HAP-1 (cell line): ENCODE measurements at regions not wholly inside any gene's neighbourhood (a gene's known extent, or its start where the extent isn't known, plus 50 kb on each side); places are given as distances from the start of the nearest gene placed in this dataset.
A peak's percentile ranks its signal among the peaks of the same experiment; 100 is the strongest.

Experiments used
- DNase-seq, 2 experiments: peaks; one replicate each; pipeline ENCODE4 v3.0.0-alpha.2; 2016 to 2020; ENCODE audit warnings: low spot score in 2 of 2
- H3K27me3 ChIP-seq: fragments of 250-450 bp; sonication (Bioruptor Pico); 2 replicates; pipeline ENCODE4 v1.5.1; 2020; ENCODE audit warnings: low read depth, mild to moderate bottlenecking, moderate library complexity
- H3K36me3 ChIP-seq: fragments of 250-450 bp; sonication (Bioruptor Pico); replicated peaks from 2 replicates; pipeline ENCODE4 v1.5.1; 2020; ENCODE audit warnings: mild to moderate bottlenecking
- H3K4me1 ChIP-seq: fragments of 250-450 bp; sonication (Bioruptor Pico); 2 replicates; pipeline ENCODE4 v1.5.1; 2020; ENCODE audit warnings: mild to moderate bottlenecking
- H3K4me3 ChIP-seq: fragments of 250-450 bp; sonication (Bioruptor Pico); 2 replicates; pipeline ENCODE4 v1.5.1; 2020; ENCODE audit warnings: mild to moderate bottlenecking, moderate library complexity
- H3K9me3 ChIP-seq: fragments of 250-450 bp; sonication (Bioruptor Pico); 2 replicates; pipeline ENCODE4 v1.5.1; 2020; ENCODE audit warnings: mild to moderate bottlenecking, moderate library complexity
- in situ Hi-C: fragments of 300-500 bp; cut with MboI; formaldehyde crosslinking; loops from 3 replicates; pipeline ENCODE4 v1.14.3; 2020; ENCODE audit warnings: low sequenced_read_pairs, inconsistent platforms, mixed read lengths

- Histone ChIP-seq H3K27me3 (no peaks in the 10 kb centered on the region), H3K9me3 (no peaks in the 10 kb centered on the region), H3K4me1 (no peaks in the 10 kb centered on the region), H3K36me3 (no peaks in the 10 kb centered on the region), H3K4me3 (no peak overlapping the region)
- DNase-seq: no peak
- in situ Hi-C loops: no loop called here
Observed at GRCh38 chr1:218817691-218818465, 355.8 kb upstream of the LYPLAL1 start.

DNA sequence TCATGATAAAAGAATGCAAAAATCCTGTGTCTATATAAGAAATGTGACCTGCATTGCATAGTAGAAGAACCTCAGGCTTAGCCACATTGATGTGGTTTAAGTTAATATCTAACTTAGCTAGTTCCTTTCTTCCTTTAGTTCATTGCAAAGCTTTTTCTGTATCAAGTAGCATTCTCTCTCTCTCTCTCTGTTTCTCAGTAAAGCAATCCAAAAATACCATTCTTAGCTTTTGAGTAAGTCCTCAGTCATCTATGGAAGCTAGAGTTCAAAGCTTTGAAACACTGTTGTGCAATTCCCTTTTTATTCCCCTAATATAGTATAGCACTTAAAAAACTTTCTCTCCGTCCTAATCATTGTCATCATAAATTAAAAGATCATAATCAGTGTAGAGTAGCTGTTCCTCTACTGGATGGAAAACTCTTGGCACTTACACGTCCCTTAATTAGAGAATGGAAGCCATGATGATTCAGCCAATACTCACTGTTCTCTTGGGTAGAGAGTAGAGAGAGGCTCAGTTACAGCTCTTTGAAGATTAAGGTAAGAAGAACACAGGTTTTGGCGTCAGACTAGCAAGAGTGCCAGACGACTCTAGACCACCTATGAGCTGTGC is 350.3 kb upstream of the LYPLAL1 start:
- in situ Hi-C loops: no loop called here
- H3K4me1 ChIP-seq: no peaks in the 10 kb centered on the region
- no peak overlapping the region for H3K4me3 ChIP-seq
- no peaks in the 10 kb centered on the region for H3K27me3 ChIP-seq
- H3K36me3 ChIP-seq: no peaks in the 10 kb centered on the region
- no peaks in the 10 kb centered on the region for H3K9me3 ChIP-seq
- no peak for DNase-seq

- Histone ChIP-seq H3K27me3 (no peaks in the 10 kb centered on the region), H3K4me3 (no peak overlapping the region), H3K36me3 (no peaks in the 10 kb centered on the region), H3K9me3 (no peaks in the 10 kb centered on the region), H3K4me1 (no peaks in the 10 kb centered on the region)
- in situ Hi-C loops: no loop called here
- DNase-seq: no peak
Observed at GRCh38 chr1:218827486-218827885, 346.2 kb upstream of the LYPLAL1 start.

DNA sequence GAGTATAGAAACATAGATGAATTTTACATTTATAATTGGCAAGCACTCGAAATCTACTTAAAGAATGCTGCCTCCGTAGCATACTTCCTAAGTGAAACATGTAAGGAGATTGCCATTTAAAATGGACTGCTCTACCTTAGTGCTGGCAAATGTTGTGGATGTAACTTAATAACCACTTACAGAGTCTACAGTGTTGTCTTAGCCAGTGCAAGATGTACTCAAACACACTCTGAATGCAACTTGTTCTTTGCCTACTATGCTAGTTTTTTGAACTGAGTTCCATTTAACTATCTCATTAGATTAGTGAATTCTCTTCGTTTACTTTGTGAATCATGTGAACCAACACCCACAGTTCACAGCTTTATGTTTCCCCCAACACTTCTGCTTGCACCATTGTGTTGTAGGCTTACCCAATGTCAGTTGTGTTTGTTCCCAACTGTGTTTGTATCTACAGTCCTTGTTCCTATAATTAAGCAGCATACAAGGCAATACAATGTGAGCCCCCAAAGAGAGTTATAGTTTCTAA is 345.5 kb upstream of the LYPLAL1 start:
- DNase-seq: no peak
- no peaks in the 10 kb centered on the region for H3K27me3 ChIP-seq
- no peak overlapping the region for H3K4me3 ChIP-seq
- no peaks in the 10 kb centered on the region for H3K4me1 ChIP-seq
- no peaks in the 10 kb centered on the region for H3K36me3 ChIP-seq
- H3K9me3 ChIP-seq: no peaks in the 10 kb centered on the region
- in situ Hi-C loops: no loop called here

- Histone ChIP-seq H3K27me3 (no peaks in the 10 kb centered on the region), H3K36me3 (no peaks in the 10 kb centered on the region), H3K4me3 (no peak overlapping the region), H3K4me1 (no peaks in the 10 kb centered on the region), H3K9me3 (no peaks in the 10 kb centered on the region)
- peak; percentile 52 to 61 for DNase-seq
- in situ Hi-C loops: no loop called here
Observed at GRCh38 chr1:218829097-218829496, 344.6 kb upstream of the LYPLAL1 start.

- in situ Hi-C loops: no loop called here
- H3K36me3 ChIP-seq: no peaks in the 10 kb centered on the region
Observed at GRCh38 chr1:218835609-218836008, 338.1 kb upstream of the LYPLAL1 start.

DNA sequence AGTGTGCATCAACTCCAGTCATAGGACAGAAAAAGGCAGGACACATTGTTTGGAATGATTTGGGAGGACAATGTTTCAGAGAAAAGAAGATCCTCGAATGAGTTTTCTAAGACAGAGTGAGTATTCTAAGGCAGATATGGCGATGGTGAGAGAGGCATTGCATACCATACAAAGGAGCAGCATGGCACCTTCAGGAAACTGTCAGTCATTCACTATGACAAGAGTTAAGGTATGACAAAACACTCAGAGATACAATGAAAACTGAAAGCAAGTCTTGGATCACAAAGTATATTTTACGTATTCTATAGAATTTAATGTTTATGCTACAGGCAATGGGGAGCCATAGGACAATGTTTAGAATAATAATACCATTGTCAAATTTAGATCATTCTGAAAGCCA is 337.4 kb upstream of the LYPLAL1 start:
- H3K4me3 ChIP-seq: no peak overlapping the region
- no peaks in the 10 kb centered on the region for H3K27me3 ChIP-seq
- no peaks in the 10 kb centered on the region for H3K4me1 ChIP-seq
- in situ Hi-C loops: no loop called here
- DNase-seq: no peak
- H3K9me3 ChIP-seq: no peaks in the 10 kb centered on the region
- H3K36me3 ChIP-seq: no peaks in the 10 kb centered on the region

More at GRCh38 chr1:218835609-218836008, 338.1 kb upstream of the LYPLAL1 start:
- no peak overlapping the region for H3K4me3 ChIP-seq
- H3K9me3 ChIP-seq: no peaks in the 10 kb centered on the region
- no peak for DNase-seq
- no peaks in the 10 kb centered on the region for H3K27me3 ChIP-seq
- H3K4me1 ChIP-seq: no peaks in the 10 kb centered on the region

- H3K4me1 ChIP-seq: no peaks in the 10 kb centered on the region
- DNase-seq: no peak
- H3K27me3 ChIP-seq: no peaks in the 10 kb centered on the region
Observed at GRCh38 chr1:218837051-218837450, 336.6 kb upstream of the LYPLAL1 start.

DNA sequence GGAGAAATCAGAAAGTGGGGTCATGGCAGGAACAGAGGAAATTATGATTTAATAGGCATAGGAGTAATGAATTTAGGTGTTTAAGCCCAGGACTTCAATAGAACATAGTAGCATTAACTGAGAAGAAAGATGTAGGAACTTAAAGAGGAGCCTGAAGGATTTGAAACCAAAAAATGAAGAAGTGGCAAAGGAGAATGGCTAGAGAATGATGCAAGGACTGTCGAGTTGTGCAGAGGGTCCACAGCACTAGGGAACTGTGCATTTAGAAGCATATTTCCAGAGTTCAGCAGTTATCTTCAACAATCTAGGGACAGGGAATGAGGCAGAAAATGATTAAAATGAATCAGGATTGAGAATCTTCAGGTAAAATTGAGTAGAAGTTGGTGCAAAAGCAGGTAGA is 328.1 kb upstream of the LYPLAL1 start:
- H3K4me3 ChIP-seq: no peak overlapping the region
- DNase-seq: no peak
- in situ Hi-C loops: no loop called here

More at GRCh38 chr1:218837051-218837450, 336.6 kb upstream of the LYPLAL1 start:
- Histone ChIP-seq H3K4me3 (no peak overlapping the region), H3K9me3 (no peaks in the 10 kb centered on the region), H3K36me3 (no peaks in the 10 kb centered on the region)
- in situ Hi-C loops: no loop called here

DNA sequence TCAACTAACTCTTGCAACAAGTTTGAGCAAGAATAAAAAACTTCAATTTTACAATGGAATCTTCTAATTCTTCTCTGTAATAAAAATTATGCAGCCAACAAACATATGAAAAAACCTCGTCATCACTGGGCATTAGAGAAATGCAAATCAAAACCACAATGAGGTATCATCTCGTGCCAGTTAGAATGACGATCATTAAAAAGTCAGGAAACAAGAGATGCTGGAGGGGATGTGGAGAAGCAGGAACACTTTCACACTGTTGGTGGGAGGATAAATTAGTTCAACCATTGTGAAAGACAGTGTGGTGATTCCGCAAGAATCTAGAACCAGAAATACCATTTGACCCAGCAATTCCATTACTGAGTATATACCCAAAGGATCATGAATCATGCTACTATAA is 327.5 kb upstream of the LYPLAL1 start:
- Histone ChIP-seq H3K9me3 (no peaks in the 10 kb centered on the region), H3K27me3 (no peaks in the 10 kb centered on the region), H3K36me3 (no peaks in the 10 kb centered on the region), H3K4me1 (no peaks in the 10 kb centered on the region), H3K4me3 (no peak overlapping the region)
- DNase-seq: no peak
- in situ Hi-C loops: no loop called here

More for the DNA sequence above, 328.1 kb upstream of the LYPLAL1 start:
- H3K4me1 ChIP-seq: no peaks in the 10 kb centered on the region
- no peaks in the 10 kb centered on the region for H3K36me3 ChIP-seq
- no peaks in the 10 kb centered on the region for H3K27me3 ChIP-seq
- no peaks in the 10 kb centered on the region for H3K9me3 ChIP-seq

- no peaks in the 10 kb centered on the region for H3K9me3 ChIP-seq
- no peaks in the 10 kb centered on the region for H3K27me3 ChIP-seq
- no peak for DNase-seq
- in situ Hi-C loops: no loop called here
- peaks cover 1% of the 10 kb centered on the region for H3K4me1 ChIP-seq
- H3K36me3 ChIP-seq: no peaks in the 10 kb centered on the region
- no peak overlapping the region for H3K4me3 ChIP-seq
Observed at GRCh38 chr1:218847089-218847768, 326.4 kb upstream of the LYPLAL1 start.

DNA sequence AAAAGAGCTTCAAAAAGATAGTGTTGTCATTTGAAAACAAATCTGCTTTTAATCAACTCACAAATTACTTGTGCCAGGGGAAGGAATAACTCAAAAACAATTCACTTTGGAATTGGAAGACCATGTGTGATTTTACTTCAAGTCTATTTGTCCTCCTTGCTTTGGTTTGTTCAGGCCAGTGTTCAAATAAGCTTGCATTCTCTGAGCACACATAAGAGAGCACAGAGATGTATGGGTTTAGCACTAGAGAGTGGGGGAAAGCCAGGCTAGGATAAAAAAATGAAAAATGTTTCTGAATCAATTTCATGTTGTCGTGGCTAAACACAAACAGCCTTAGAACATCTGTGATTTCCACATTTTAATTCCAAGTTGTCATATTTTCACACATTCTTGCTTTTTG is 325.7 kb upstream of the LYPLAL1 start:
- in situ Hi-C loops: no loop called here
- H3K4me1 ChIP-seq: peaks cover 9% of the 10 kb centered on the region
- no peaks in the 10 kb centered on the region for H3K36me3 ChIP-seq
- no peak overlapping the region for H3K4me3 ChIP-seq
- no peaks in the 10 kb centered on the region for H3K27me3 ChIP-seq
- DNase-seq: no peak
- H3K9me3 ChIP-seq: no peaks in the 10 kb centered on the region

GRCh38 chr1:218850367-218850766 is 323.3 kb upstream of the LYPLAL1 start:
- Histone ChIP-seq H3K4me3 (no peak overlapping the region), H3K36me3 (no peaks in the 10 kb centered on the region), H3K27me3 (no peaks in the 10 kb centered on the region), H3K4me1 (peaks cover 16% of the 10 kb centered on the region), H3K9me3 (no peaks in the 10 kb centered on the region)
- in situ Hi-C loops: no loop called here
- DNase-seq: no peak

- in situ Hi-C loops: no loop called here
- H3K4me3 ChIP-seq: no peak overlapping the region
- no peak for DNase-seq
- H3K36me3 ChIP-seq: no peaks in the 10 kb centered on the region
- H3K27me3 ChIP-seq: no peaks in the 10 kb centered on the region
- H3K4me1 ChIP-seq: peaks cover 16% of the 10 kb centered on the region
- no peaks in the 10 kb centered on the region for H3K9me3 ChIP-seq
Observed at GRCh38 chr1:218851586-218851985, 322.1 kb upstream of the LYPLAL1 start.
